H1 (cell line): ENCODE measurements at regions not wholly inside any gene's neighbourhood (a gene's known extent, or its start where the extent isn't known, plus 50 kb on each side); places are given as distances from the start of the nearest gene placed in this dataset.

Experiments used
- ASH2L ChIP-seq: fragments of 200-600, 300-600 bp; sonication (generic); IDR thresholded peaks from one replicate; pipeline ENCODE4 v1.7.1; 2017; ENCODE audit warnings: low read length
- BACH1 ChIP-seq: IDR thresholded peaks from 2 replicates; pipeline ENCODE4 v1.6.1; 2012; ENCODE audit warnings: low read length, improper control_type of control experiment
- BCL11A ChIP-seq, 2 experiments: IDR thresholded peaks; one replicate each; pipeline ENCODE4 v1.6.1; 2011; ENCODE audit warnings: low read depth in 2 of 2, low read length in 2 of 2, mild to moderate bottlenecking in 2 of 2
- CHD7 ChIP-seq: fragments of 300-600 bp; sonication (generic); IDR thresholded peaks from 2 replicates; pipeline ENCODE4 v1.7.1; 2012; ENCODE audit warnings: low read length, moderate library complexity, mild to moderate bottlenecking, inconsistent platforms; ENCODE audit not compliant: insufficient replicate concordance
- CTBP2 ChIP-seq: IDR thresholded peaks from 2 replicates; pipeline ENCODE4 v1.7.0; 2011; ENCODE audit warnings: borderline replicate concordance, mild to moderate bottlenecking, moderate library complexity, mixed read lengths, low read length; ENCODE audit not compliant: insufficient read depth, insufficient read length
- CTCF ChIP-seq, 3 experiments: IDR thresholded peaks; 1 replicate in 2 of 3; 2 replicates in 1 of 3; pipeline versions ENCODE4 v1.5.1 to v1.6.1; 2011; ENCODE audit warnings: low read length in 3 of 3, mild to moderate bottlenecking in 3 of 3, inconsistent platforms in 2 of 3, low read depth in 1 of 3, moderate library complexity in 1 of 3; ENCODE audit not compliant: insufficient read depth in 1 of 3; ENCODE audit errors: control extremely low read depth in 1 of 3
- GABPA ChIP-seq: IDR thresholded peaks from 2 replicates; pipeline ENCODE4 v1.6.1; 2011; ENCODE audit warnings: mild to moderate bottlenecking, low read length, moderate library complexity, borderline replicate concordance; ENCODE audit not compliant: insufficient read depth
- KDM5A ChIP-seq: fragments of 200-600 bp; IDR thresholded peaks from 2 replicates; pipeline ENCODE4 v1.7.1; 2012; ENCODE audit warnings: mild to moderate bottlenecking, low read length, inconsistent platforms, mixed read lengths
- NANOG ChIP-seq: IDR thresholded peaks from 2 replicates; pipeline ENCODE4 v1.6.1; 2011; ENCODE audit warnings: low read length, low read depth, mild to moderate bottlenecking, inconsistent platforms; ENCODE audit not compliant: insufficient read depth, poor library complexity, severe bottlenecking
- TBP ChIP-seq: IDR thresholded peaks from 2 replicates; pipeline ENCODE4 v1.6.1; 2011; ENCODE audit warnings: low read depth, low read length, improper control_type of control experiment

GRCh38 chr1:102627145-102627544, 481.2 kb downstream of the COL11A1 start (continued):
- TF ChIP-seq CHD7 (no peak), CTCF (IDR thresholded peaks at IDR 0.05; ENCODE audit: control extremely low read depth in 1 of 3, insufficient read depth in 1 of 3, low read depth in 1 of 3, low read length in 3 of 3) (no peak), BACH1 (no peak), GABPA (no peak), TBP (no peak), NANOG (no peak), BCL11A (IDR thresholded peaks at IDR 0.05; ENCODE audit: low read depth in 2 of 2, low read length in 2 of 2) (no peak), CTBP2 (no peak), ASH2L (no peak), KDM5A (no peak)
